ENCODE measurements at regions not wholly inside any gene's neighbourhood (a gene's known extent, or its start where the extent isn't known, plus 50 kb on each side); places are given as distances from the start of the nearest gene placed in this dataset.

- TF ChIP-seq CTCF (IDR thresholded peaks at IDR 0.05), result no peak
- no peak for TF ChIP-seq POLR2A (IDR thresholded peaks at IDR 0.05)
Measured at GRCh38 chr9:74330487-74331214, 166.5 kb upstream of the RORB start.

Data from testis (tissue), 2 donors.